HG03520 (cell line): ENCODE measurements at regions not wholly inside any gene's neighbourhood (a gene's known extent, or its start where the extent isn't known, plus 50 kb on each side); places are given as distances from the start of the nearest gene placed in this dataset.
"Not testable (repeated sequence)": the region's sequence is repeated elsewhere in the genome, so short reads cannot be mapped to it uniquely, and the experiment has no call there.

Experiments used
- ATAC-seq: cut with Tn5 transposase; IDR thresholded peaks from one replicate; pipeline ENCODE4 v1.9.1; 2021; ENCODE audit warnings: mild to moderate bottlenecking, moderate library complexity; ENCODE audit not compliant: unreplicated experiment

DNA sequence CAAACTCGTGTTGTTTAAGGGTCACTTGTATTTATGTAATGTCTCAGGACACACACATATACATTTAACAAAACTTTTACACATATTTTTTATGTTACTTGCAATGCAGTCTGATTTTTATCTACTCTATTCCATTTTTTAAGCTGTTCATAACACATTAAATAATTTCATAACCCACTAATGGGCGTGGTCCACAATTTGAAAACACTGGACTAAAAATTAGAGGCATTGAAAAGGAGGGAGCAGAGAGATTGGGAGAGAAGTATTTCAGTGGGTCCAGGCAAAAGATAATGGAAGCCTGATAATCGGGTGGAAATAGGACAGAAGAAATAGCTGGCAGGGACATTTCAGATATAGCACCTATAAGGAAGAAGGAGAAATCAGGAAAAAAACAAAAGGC, 597.3 kb upstream of the CLINT1 start:
- no peak for ATAC-seq

DNA sequence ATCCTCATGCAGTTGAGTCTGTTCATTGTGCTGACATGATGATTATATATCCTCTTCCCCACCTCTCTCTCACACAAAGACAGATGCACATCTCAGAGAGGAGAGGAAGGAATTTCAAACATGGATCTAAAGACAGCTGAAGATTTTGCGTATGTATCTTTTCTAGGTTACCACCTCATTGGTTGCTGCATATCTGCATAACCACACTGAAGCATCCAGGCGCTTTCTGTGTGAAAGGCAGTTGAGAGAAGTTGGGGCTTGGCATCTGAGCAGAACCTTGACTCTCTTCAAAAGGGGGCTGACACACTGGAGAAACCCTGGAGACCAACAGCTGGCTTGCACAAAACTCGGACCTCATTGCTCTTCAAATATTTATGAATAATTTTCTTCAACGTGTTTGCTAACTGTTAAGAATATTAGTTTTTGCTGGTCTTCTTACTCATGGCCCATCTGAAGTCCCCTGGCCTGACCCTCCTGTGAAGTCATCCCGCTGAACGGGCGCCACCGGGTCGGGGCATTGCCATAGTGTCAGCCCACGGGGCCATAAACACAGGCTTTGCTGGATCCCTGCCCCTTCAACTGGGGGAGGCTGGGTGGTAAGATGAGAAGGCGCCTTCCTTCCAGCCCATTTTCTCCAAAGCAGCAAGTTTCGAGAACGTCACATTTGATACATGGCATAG, 593.2 kb upstream of the CLINT1 start:
- ATAC-seq = no peak

DNA sequence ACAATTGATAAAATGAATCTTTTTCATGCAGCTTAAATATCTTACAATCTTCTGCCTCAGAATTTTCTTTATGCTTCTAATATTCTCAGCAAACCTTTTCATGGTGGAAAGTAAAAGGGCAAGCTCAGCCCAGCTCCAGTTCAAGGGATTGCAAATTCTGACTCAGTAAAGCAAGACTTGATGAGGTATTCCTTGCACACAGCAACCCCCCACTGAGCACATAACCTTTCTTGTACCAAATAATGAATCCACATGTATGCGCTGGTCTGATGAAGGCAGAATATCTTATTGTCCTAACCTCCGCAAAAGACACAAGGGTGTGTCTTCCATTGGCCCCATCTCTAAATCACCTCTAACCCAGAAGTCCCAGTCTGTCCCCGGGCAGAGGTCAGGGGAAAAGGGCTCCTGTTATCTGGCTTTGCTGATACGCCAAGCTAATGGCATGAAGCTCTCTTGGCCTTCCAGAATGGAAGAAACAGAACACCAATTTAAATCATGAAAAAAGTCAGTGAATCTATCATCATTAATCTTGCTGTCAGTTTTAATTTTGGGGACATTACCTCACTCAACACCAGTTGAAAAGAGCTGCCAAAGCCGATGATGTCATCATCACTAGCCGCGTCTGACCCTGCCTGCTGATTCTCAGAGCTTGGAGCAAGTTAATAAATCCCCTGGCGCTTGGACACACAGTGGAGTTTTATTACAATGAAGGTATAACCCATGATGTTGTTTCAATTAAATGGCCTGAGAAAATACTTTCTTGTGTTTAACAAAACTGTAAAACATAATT, 592.5 kb upstream of the CLINT1 start:
- no peak for ATAC-seq

DNA sequence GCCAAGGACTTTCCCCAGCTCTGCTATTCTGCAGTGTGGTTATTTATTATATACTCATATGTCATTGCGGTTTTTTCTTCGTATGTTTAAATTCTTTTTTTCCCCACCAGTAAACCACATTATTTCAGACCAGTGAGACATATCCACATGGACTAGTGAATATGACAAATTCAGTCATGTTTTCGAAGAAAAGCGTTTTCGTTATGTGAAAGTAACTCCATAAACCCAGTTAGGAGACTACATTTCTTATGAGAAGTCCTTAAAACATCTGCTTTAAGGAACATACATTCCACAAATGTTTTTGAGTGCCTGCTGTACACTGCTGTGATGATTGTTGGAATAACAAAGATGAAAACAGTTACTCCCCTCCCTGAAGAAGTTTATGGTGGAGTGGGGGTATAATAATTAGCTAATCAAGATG, 591.8 kb upstream of the CLINT1 start:
- ATAC-seq = no peak

DNA sequence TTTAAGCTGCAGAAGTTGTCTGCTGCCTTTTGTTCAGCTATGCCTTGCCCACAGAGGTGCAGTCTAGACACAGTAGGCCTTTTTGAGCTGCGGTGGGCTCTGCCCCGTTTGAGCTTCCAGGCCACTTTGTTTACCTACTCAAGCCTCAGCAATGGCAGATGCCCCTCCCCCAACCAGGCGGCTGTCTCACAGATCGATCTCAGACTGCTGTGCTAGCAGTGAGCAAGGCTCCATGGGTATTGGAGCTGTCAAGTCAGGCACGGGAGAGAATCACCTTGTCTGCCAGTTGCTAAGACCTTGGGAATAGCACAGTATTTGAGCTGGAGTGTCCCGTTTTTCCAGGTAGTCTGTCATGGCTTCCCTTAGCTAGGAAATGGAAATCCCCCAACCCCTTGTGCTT, 587.8 kb upstream of the CLINT1 start:
- ATAC-seq = not testable (repeated sequence)

DNA sequence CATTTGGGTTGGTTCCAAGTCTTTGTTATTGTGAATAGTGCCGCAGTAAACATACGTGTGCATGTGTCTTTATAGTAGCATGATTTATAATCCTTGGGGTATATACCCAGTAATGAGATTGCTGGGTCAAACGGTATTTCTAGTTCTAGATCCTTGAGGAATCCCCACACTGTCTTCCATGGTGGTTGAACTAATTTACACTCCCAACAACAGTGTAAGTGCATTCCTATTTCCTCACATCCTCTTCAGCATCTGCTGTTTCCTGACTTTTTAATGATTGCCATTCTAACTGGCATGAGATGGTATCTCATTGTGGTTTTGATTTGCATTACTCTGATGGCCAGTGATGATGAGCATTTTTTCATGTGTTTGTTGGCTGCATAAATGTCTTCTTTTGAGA, 580.3 kb upstream of the CLINT1 start:
- ATAC-seq = not testable (repeated sequence)

DNA sequence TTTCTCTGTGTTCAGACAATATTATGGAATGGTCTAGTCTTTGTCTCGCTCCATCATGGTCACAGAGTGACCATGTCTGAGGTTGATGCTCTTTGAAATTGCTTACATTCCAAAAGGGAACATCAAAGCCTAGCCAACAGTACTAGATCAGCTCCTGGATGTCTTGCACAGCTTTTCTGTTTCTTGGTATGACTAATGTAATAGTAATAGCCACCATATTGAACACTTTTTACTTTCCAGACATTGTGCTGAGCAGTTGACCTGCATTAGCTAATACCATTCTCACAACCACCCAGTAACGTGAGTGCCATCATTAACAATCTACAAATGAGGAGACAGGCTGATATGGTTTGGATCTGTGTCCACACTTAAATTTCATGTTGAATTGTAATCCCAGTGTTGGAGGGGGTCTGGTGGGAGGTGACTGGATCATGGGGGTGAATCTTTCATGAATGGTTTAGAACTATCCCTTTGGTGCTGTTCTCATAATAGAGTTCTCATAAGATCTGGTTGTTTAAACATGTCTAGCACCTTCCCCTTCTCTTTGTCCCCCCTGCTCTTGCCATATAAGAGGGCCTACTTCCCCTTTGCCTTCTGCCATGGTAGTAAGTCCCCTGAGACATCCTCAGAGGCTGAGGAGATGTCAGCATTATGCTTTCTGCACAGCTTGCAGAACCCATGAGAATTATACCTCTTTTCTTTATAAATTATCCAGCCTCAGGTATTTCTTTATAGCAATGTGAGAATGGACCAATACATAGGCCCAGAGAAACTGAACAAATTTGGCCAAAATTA, 577.5 kb upstream of the CLINT1 start:
- ATAC-seq = no peak

DNA sequence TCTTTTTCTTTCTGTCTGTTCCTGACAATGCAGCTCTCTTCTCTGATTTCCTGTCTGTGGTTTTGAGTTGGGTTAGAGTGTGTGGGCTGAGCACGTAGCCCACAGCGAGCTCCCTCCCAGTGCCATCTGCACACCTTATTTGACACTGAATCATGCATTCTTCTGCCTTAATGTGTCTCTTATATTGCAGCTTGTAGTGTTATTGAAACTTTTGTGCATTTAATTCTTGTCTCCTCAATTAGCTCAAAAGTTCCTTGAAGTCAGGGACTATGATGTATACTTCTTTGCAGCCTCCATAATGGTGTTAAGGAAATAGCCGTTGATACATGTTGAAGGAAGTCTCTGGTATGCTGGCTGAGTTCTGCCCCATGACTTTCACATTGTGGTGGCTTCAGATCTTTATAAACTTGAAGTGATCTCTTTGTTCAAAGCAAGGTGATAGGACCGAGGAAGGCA, 576.2 kb upstream of the CLINT1 start:
- peak; percentile 54 for ATAC-seq

DNA sequence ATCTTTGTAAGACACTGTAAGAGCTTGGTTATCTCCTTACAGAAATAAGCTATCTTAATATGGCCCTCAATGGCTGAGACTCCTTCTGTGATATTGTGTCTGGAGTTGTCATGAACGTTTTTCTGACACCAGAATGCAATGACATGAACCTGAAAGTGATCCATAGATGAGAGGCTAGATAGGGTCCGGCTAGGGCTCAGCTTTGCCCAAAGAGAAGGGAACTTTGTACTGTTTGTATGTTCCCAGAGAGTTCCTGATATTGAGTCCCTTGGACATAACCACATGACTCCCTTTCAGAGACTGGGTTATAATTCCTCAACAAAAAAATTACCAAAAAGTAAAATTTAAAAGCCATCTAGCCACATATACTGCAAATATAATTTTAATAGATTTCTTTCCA, 575.8 kb upstream of the CLINT1 start:
- ATAC-seq = no peak

DNA sequence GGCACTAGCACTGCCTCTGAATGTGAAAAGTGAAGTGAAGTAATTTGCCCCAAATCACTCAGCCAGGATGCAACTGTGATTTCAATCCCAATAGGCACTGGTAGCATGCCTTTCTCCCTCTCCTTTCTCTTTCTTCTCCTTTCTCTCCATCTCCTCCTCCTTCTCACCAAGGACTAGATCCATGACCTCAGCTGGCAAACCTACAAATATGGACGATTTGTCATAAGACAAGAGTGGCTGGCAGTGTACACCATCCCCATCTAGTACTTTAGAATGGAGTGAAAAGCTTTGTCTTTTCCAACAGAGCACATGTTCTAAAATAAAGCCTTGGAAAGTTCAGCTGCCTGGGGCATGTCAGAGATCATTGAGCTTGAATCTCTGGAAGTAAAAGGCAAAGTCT, 574.7 kb upstream of the CLINT1 start:
- no peak for ATAC-seq

DNA sequence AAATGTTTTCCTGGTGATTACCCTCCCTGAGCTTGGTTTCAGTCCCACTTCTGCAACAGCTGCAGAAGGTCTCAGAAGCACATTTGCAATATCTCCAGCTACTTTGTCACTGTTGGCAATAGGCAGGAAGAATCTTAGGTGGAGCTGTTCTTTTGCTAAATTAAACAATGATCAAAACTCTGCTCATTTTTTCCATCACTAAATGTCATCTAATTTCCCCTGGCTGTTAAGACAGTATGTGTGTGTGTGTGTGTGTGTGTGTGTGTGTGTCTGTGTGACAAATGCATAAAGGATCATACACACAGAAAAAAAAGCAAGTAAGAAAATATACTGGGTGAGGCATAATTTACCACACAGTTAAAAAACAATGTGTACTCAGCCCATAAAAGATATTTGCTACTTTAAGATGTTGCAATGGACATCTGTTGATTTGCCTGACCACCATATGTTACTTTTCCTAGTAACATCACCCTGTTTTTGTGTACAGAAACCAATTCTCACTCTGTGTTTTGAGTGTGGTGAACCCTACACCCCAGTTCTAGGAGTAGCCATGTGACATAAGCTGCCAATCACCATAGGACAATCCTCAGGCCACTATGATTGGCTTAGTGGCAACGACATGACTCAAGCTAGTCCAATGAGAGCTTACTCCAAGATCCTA, 572.6 kb upstream of the CLINT1 start:
- ATAC-seq = peak; percentile 51

DNA sequence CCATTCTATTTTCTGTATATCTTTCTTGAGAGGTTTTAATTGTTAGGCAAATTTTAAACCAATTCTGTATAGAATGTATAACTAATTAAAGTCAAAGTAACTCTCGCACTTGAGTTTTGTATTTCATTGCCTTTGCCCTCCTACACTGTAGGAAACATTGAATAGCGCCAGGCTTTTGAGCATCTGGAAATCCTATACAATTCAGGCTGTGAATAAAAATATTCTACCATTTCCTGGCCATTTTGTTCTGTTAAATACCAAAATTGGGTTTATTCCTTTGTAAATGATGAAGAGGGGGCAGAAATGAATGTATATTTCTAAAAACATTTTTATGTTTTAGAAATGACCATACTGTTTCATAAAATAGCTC, 571.8 kb upstream of the CLINT1 start:
- no peak for ATAC-seq

DNA sequence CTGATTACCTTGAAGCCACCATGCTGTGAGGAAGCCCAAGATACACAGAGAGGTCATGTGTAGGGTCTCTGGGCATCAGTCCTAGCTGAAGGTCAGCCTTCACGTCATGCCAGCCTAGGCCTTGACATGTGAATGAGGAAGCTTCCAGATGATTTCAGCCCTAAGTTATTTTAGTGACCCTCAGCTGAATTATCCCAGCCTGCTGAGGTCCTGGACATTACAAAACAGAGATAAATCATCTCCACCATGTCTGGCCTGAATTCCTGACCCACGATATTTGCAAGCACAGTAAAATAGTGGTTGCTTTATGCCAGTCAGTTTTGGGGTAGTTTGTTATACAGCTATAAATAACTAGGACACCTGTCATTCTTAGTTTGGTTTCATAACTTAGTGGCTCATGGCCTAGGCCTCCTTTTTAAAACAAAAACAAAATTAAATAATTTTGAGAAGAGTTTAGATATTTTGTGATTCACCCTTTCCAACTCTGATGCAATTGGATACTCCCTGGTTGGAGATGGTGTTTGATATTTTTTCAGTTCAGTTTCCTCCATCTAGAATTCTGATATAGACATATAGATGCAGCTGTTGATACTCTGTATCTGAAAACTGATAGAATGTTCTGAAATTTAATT, 571.3 kb upstream of the CLINT1 start:
- no peak for ATAC-seq

DNA sequence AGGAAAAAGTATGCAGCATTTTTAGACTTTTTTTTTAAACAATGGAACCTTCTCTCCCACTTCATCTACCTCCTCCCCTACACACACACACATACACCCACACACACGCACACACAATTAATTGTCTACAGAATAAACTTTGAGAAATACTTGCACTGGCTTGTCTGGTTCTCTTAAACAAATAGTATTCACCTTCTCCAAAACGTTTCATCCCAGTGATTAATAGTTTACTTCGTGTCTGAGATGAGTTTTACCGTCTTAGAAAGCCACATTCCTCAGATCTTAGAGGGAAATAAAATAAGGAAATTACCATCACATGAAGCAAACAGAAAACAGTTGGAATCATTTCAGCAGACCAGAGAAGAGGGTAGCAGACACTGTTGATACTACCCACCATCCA, 570.6 kb upstream of the CLINT1 start:
- ATAC-seq = no peak

DNA sequence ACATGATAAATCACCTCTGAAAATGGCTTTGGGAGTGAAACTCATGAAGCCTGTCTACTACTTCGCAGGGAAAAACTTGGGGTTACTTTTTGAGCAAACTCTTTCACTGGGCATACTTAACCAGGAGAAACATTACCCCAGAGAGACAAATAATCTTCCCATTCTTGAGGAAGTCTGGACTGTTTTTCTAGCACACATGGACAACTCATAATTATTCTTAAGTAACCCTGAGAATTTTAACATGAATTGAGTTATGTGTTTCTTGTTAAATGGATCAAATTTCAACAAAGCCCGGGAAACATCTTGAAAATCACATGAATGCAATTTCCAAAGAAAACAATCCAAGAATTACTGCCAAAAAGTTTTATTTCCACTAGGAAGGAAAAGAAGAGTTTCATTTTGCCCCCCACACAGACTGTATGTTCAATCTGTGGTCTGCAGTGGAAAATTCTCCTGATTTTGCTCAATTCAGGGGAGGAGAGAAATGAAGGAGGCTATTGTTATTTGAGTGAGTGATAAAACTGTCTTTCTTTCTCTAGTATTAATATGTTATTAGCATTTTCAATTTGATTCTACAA, 564.8 kb upstream of the CLINT1 start:
- ATAC-seq = no peak

DNA sequence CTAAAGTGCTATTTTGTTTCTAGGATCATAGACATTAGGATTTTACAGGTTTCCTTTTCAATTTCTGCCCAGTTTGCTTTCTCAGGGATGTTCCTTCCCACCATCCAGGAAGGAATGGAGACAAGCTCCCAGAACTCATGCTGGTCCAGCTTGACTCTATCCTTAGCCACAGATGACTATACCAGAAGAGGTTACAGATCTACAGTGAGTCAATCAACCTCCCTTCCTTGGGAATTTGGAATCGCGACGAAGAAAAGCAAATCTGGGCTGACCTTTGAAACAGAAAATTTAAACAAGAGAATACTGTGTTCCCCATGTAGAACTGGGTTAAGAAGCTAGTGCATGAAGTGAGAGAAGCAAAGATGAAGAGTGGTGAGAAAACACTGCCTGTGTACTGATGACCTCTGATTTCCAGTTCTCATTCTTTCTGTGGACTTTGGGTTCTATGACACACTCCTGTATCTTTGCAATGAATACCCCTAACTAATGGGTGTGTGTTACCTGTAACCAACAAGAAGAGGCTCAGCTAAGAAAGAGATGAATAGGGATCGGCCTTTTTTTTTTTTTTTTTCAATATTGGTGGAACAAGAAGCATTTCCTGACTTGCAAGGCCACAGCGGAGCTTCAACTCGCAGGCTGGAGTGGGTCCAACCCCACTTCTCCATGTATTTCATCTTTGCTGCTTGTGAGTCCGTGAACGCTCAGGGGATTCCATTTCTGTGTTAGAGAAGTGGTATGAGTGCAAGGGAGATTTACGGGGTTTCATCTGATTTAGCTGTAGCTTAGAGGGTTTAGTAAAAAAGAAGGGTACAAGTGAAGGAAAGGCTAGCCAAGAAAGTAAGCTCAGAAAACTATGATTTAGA, 563.9 kb upstream of the CLINT1 start:
- ATAC-seq = no peak

DNA sequence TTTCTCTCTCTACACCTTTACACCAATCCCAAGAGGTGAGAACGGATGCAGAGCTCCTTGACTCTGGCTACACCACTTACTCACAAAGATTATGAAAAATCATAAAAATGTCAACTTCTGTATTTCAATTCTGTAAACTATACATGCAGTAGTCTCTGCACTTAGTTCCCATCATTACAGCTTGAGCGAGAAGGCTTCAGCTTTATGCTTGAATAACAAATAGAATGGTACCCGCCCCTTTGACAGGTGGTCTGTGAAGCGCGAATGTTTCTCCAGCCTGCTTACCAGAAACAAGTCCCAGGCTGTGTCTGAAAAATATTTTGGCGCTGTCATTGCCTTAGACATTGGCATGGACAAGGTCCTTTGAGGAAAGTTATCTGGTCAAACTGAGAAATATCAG, 562.4 kb upstream of the CLINT1 start:
- no peak for ATAC-seq

DNA sequence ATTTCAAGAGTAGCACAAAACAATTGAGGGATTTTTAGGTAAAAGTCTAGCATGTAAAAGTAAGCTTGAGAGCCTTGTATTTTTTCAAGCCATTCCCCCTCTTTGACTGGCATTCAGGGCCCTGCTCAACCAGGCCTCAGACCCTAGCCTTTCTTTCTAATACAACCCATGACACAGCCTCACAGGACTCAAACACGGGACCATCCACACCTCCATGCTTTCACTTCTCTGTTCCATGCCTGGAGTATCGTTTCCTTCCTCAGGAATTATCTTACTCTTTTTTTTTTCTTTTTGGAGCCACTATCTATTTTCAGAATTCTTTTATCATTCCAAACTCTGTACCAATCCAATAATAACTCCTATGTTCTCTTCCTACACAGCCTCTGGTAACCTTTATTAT, 560.2 kb upstream of the CLINT1 start:
- no peak for ATAC-seq

DNA sequence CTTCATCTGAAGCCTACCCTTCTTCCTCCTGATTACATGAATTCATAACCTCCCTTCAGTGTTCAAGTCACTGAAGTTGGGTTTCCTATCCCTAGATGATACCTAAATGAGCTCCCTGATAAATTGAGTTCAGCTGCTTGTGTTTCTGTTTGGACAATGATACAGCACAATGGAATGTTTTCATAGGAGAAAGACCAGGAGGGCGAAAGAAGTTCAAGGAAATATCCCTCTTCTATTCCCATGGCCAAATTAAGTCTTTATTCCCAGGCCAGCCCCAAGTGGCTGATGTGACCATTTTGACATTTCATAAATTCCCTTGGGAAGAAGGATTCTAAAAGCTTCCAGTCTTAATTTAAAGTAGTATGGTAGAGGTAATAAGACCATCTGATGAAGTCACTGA, 555.8 kb upstream of the CLINT1 start:
- no peak for ATAC-seq
